H4 (cell line): ENCODE measurements at regions not wholly inside any gene's neighbourhood (a gene's known extent, or its start where the extent isn't known, plus 50 kb on each side); places are given as distances from the start of the nearest gene placed in this dataset.
"Not testable (repeated sequence)": the region's sequence is repeated elsewhere in the genome, so short reads cannot be mapped to it uniquely, and the experiment has no call there.

Source experiments
- DNase-seq: peaks from one replicate; pipeline ENCODE4 v3.0.0-alpha.2; 2015; ENCODE audit warnings: low spot score

GRCh38 chr3:28575746-28576613 is 227.4 kb upstream of the AZI2 start:
- DNase-seq, result no peak

- no peak for DNase-seq
These were observed 228.1 kb upstream of the AZI2 start for GRCh38 chr3:28576614-28577200.

- DNase-seq, result no peak
These were observed 229.4 kb upstream of the AZI2 start for GRCh38 chr3:28577941-28578500.

- no peak for DNase-seq
These were observed 237.7 kb upstream of the AZI2 start for GRCh38 chr3:28586325-28586724.

GRCh38 chr3:28587723-28588122 is 239.1 kb upstream of the AZI2 start:
- DNase-seq, result no peak

- DNase-seq, result peak; percentile 54
These were observed 241.6 kb upstream of the AZI2 start for GRCh38 chr3:28590216-28590615.

GRCh38 chr3:28590860-28591259 is 242.2 kb upstream of the AZI2 start:
- DNase-seq, result peak; percentile 13

GRCh38 chr3:28595372-28595771 is 246.7 kb upstream of the AZI2 start:
- no peak for DNase-seq

- DNase-seq, result no peak
These were observed 248.8 kb upstream of the AZI2 start for GRCh38 chr3:28597452-28597851.

- no peak for DNase-seq
These were observed 249.5 kb upstream of the AZI2 start for GRCh38 chr3:28598165-28598564.

GRCh38 chr3:28601291-28601690 is 252.7 kb upstream of the AZI2 start:
- no peak for DNase-seq

GRCh38 chr3:28606283-28606682 is 257.7 kb upstream of the AZI2 start:
- DNase-seq, result no peak

- no peak for DNase-seq
These were observed 263.6 kb upstream of the AZI2 start for GRCh38 chr3:28612232-28612631.

- DNase-seq, result no peak
These were observed 265.0 kb upstream of the AZI2 start for GRCh38 chr3:28613511-28614106.

GRCh38 chr3:28615071-28615470 is 266.4 kb upstream of the AZI2 start:
- DNase-seq, result no peak

GRCh38 chr3:28615971-28616370 is 267.3 kb upstream of the AZI2 start:
- no peak for DNase-seq

- no peak for DNase-seq
These were observed 269.2 kb upstream of the AZI2 start for GRCh38 chr3:28617821-28618220.

- no peak for DNase-seq
These were observed 274.5 kb upstream of the AZI2 start for GRCh38 chr3:28623106-28623505.

- no peak for DNase-seq
These were observed 275.5 kb upstream of the AZI2 start for GRCh38 chr3:28624084-28624483.

- not testable (repeated sequence) for DNase-seq
These were observed 279.2 kb upstream of the AZI2 start for GRCh38 chr3:28627843-28628242.

GRCh38 chr3:28634019-28634418 is 285.4 kb upstream of the AZI2 start:
- no peak for DNase-seq

- no peak for DNase-seq
These were observed 289.1 kb upstream of the AZI2 start for GRCh38 chr3:28637742-28638141.

- DNase-seq, result no peak
These were observed 296.5 kb upstream of the AZI2 start for GRCh38 chr3:28645149-28645548.
